GM12874 (cell line): ENCODE measurements at regions not wholly inside any gene's neighbourhood (a gene's known extent, or its start where the extent isn't known, plus 50 kb on each side); places are given as distances from the start of the nearest gene placed in this dataset.

Experiments
- TF ChIP-seq, protein P1 (sequence below): IDR thresholded peaks from 2 replicates; pipeline ENCODE4 v1.5.1; 2011; ENCODE audit warnings: low read depth, mild to moderate bottlenecking, control low read depth, low read length, moderate library complexity; ENCODE audit not compliant: insufficient read depth

DNA sequence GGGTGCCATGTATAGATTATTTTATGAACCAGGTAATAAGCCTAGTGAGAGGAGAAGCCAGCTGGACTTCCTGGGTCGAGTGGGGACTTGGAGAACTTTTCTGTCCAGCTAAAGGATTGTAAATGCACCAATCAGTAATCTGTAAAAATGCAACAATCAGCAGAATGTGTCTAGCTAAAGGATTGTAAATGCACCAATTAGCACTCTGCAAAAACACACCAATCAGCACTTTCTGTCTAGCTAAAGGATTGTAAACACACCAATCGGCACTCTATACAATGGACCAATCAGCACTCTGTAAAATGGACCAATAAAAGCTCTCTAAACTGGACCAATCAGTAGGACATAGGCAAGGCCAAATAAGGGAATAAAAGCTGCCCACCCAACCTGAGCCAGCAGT, 392.9 kb downstream of the KDM5D start:
- TF ChIP-seq, protein P1, sequence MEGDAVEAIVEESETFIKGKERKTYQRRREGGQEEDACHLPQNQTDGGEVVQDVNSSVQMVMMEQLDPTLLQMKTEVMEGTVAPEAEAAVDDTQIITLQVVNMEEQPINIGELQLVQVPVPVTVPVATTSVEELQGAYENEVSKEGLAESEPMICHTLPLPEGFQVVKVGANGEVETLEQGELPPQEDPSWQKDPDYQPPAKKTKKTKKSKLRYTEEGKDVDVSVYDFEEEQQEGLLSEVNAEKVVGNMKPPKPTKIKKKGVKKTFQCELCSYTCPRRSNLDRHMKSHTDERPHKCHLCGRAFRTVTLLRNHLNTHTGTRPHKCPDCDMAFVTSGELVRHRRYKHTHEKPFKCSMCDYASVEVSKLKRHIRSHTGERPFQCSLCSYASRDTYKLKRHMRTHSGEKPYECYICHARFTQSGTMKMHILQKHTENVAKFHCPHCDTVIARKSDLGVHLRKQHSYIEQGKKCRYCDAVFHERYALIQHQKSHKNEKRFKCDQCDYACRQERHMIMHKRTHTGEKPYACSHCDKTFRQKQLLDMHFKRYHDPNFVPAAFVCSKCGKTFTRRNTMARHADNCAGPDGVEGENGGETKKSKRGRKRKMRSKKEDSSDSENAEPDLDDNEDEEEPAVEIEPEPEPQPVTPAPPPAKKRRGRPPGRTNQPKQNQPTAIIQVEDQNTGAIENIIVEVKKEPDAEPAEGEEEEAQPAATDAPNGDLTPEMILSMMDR: no peak

DNA sequence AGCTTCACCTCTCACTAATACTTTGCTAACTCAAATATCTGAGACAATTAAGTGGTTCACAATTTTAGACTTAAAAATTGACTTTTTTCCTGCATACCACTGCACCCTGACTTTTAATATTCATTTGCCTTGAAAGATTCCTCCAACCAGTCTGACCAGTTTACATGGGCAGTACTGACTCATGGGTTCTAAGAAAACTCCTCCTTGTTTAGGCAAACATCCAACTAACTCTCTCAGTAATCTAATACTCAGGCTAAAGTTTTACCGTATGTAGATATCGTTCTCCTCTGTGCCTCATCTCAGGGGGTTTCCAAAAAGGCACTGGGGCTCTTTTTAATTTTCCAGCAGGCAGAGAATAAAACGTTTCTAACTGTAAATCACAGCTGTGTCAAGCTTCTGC, 422.8 kb downstream of the KDM5D start:
- TF ChIP-seq, protein P1: no peak

DNA sequence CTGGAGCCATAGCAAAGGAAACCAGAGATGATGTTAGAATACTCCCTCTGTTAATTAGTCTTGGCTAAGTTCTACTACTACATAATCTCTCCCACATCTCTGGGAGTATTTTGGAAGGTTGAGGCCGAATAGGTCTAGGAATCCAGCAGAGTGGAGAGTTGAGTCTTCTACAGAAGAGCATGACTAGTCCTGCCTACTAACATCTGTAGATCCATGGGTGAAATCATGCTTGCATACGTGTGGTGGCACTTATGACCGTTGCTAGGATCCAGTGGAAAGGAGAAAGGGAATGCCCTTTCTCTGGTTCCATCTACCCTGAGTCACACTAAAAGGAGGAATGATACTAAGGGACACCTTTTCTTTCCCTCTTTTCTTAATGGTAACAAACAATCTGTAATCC, 425.4 kb downstream of the KDM5D start:
- TF ChIP-seq, protein P1: no peak

DNA sequence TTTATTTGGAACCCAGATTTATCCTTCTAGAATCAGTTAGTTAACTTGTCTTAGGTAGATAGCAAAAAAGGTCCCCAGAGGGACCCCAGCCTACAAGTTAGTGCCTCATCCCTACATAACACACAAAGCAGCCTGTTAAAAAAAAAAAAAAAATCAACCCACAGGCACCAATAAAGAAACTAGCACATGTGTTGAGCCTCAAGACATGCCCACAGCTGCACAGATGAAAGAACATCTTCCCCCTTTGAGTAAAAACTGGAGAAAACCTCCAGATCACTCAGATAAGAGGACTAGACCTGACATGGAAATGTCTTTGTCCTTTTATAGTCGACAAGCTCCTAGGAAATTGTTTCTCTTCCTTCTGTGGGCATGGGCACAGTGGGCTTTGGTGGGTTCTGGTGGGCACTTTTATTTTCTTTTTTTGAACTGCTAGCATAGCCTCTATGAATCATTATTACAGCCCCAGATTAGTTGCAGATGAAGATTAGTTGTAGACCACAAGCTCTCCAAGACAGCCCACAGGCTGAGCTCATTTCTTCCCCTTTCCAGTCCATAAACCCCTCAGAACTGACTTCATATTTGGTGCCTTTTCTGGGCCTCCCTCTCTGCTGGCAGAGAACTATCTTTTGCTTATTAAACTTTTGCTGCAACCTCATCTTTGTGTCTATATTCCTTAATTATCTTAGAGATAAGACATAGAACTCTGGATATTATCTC, 427.1 kb downstream of the KDM5D start:
- TF ChIP-seq, protein P1: no peak

DNA sequence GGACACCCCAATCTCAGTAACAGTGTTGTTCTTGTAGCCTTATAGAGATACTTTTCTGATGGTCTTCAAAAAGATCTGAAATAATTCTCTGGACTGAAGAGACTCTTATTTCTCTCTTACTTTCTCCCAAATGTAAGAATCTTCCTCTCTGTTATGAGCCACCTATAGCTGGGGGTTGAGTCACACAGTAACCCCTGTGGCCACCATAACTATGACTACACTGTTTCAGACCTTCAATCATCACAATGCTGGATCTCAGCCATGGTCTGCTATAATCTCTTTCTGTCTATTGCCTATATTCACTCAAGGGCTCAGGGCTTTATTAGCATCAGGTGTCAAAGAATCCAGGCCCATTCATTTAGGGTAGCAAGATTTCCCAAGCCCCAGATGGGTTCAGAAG, 436.9 kb downstream of the KDM5D start:
- TF ChIP-seq, protein P1: no peak

DNA sequence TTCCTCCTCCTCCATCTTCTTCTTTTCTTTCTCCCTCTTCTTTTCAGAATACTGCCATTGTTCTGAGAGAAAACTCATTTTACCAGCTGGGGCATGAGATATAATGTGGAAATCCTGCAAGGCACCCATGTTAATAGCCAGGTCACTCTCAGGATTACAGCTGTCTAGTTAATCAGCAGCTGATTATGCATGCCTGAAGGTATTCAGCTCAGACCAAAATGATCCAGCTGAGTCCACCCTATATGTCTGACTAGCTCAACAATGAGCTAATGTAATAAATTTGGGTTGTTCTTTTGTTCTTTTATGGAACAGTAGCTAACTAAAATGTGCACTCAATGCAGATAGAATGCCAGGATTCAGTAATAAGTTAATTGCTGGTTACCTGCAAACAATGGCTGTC, 441.4 kb downstream of the KDM5D start:
- TF ChIP-seq, protein P1: no peak

DNA sequence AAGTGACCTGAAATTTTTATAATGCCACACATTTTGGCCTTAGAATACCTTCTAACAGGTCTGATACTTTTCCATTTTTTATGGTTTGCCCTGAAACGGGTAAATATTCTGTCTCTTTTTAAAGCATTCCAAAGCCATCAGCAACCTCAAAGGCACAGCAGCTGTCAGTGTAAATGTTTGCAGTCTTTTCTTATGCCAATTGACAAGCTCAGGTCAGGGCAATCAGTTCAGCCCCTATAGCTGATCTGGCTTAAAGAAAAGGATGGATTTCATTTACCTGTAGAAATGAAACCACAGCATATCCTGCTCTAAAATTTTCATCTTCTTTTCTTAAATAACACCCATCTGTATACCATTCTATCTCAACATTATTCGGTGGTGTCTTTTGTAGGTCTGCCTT, 453.6 kb downstream of the KDM5D start:
- TF ChIP-seq, protein P1: no peak
